HEK293 (cell line): ENCODE measurements at regions not wholly inside any gene's neighbourhood (a gene's known extent, or its start where the extent isn't known, plus 50 kb on each side); places are given as distances from the start of the nearest gene placed in this dataset.

ENCODE experiments used
- CTCF ChIA-PET: fragments of 350-600 bp; formaldehyde crosslinking; extraction: SDS; loops from one replicate; lab custom pipeline; 2021; ENCODE audit warnings: antibody characterized with exemption; lab: Yijun Ruan, JAX
- POLR2A ChIA-PET: fragments of 300-600 bp; formaldehyde crosslinking; extraction: SDS; loops from one replicate; lab custom pipeline; 2020; ENCODE audit warnings: antibody characterized with exemption, inconsistent platforms; lab: Yijun Ruan, JAX
- H3K27ac ChIP-seq: fragments of 200-500 bp; sonication (Bioruptor generic); 2 replicates; pipeline ENCODE4 v1.5.1; 2014; ENCODE audit warnings: low read depth, low read length, control low read depth, inconsistent platforms; ENCODE audit errors: extremely low read depth
- H3K36me3 ChIP-seq, 2 experiments: fragments of 200-500 bp in 1 of 2; sonication (Bioruptor generic) in 1 of 2; 1 replicate in 1 of 2; 2 replicates in 1 of 2; pipeline ENCODE4 v1.5.1; 2014 to 2017; ENCODE audit warnings: inconsistent platforms in 2 of 2, low read length in 2 of 2; ENCODE audit not compliant: control insufficient read depth in 2 of 2, insufficient read depth in 1 of 2
- H3K4me1 ChIP-seq: fragments of 200-500 bp; sonication (Bioruptor generic); 2 replicates; pipeline ENCODE4 v1.5.1; 2014; ENCODE audit warnings: mild to moderate bottlenecking, low read length, inconsistent platforms; ENCODE audit not compliant: control insufficient read depth, insufficient read depth
- H3K4me3 ChIP-seq: 2 replicates; pipeline ENCODE4 v1.5.1; 2011; ENCODE audit warnings: low read depth, mild to moderate bottlenecking, control low read depth, low read length, moderate library complexity
- H3K9me3 ChIP-seq: fragments of 200-500 bp; sonication (Bioruptor generic); 2 replicates; pipeline ENCODE4 v1.5.1; 2014; ENCODE audit warnings: low read depth, low read length, inconsistent platforms; ENCODE audit not compliant: control insufficient read depth, insufficient read depth
- MEIS1 ChIP-seq: sonication (generic); formaldehyde crosslinking; IDR thresholded peaks from 2 replicates; pipeline ENCODE4 v1.8.1; 2022; ENCODE audit warnings: missing genetic modification reagents, mild to moderate bottlenecking, borderline replicate concordance
- OSR2 ChIP-seq: fragments of 450-650 bp; formaldehyde crosslinking; IDR thresholded peaks from 2 replicates; pipeline ENCODE4 v1.5.1; 2016; ENCODE audit warnings: missing biosample characterization, missing genetic modification characterization
- PBX3 ChIP-seq: sonication (generic); formaldehyde crosslinking; IDR thresholded peaks from 2 replicates; pipeline ENCODE4 v1.8.1; 2022; ENCODE audit warnings: mild to moderate bottlenecking, moderate library complexity, missing genetic modification reagents
- REPIN1 ChIP-seq: fragments of 450-650 bp; formaldehyde crosslinking; IDR thresholded peaks from 2 replicates; pipeline ENCODE4 v1.5.1; 2017; ENCODE audit warnings: missing biosample characterization, missing genetic modification characterization, low read depth
- SP7 ChIP-seq: fragments of 450-650 bp; formaldehyde crosslinking; IDR thresholded peaks from 2 replicates; pipeline ENCODE4 v1.5.1; 2016; ENCODE audit warnings: missing biosample characterization, missing genetic modification characterization
- WT1 ChIP-seq: fragments of 450-650 bp; formaldehyde crosslinking; IDR thresholded peaks from 2 replicates; pipeline ENCODE4 v1.5.1; 2016; ENCODE audit warnings: missing biosample characterization, missing genetic modification characterization
- ZIC2 ChIP-seq: fragments of 450-650 bp; formaldehyde crosslinking; IDR thresholded peaks from 2 replicates; pipeline ENCODE4 v1.5.1; 2016; ENCODE audit warnings: missing biosample characterization, missing genetic modification characterization
- ZNF132 ChIP-seq: fragments of 450-650 bp; formaldehyde crosslinking; IDR thresholded peaks from 2 replicates; pipeline ENCODE4 v1.5.1; 2017; ENCODE audit warnings: missing biosample characterization, missing genetic modification characterization, borderline replicate concordance
- ZNF175 ChIP-seq: fragments of 450-650 bp; formaldehyde crosslinking; IDR thresholded peaks from 2 replicates; pipeline ENCODE4 v1.5.1; 2016; ENCODE audit warnings: missing biosample characterization, missing genetic modification characterization
- ZNF19 ChIP-seq: fragments of 450-650 bp; formaldehyde crosslinking; IDR thresholded peaks from 2 replicates; pipeline ENCODE4; 2016; ENCODE audit warnings: missing biosample characterization, missing genetic modification characterization, low read depth
- ZNF280D ChIP-seq: fragments of 450-650 bp; formaldehyde crosslinking; IDR thresholded peaks from 2 replicates; pipeline ENCODE4 v1.5.1; 2016; ENCODE audit warnings: missing biosample characterization, missing genetic modification characterization
- ZNF324 ChIP-seq: fragments of 450-650 bp; formaldehyde crosslinking; IDR thresholded peaks from 2 replicates; pipeline ENCODE4 v1.5.1; 2016; ENCODE audit warnings: missing biosample characterization, missing genetic modification characterization
- ZNF366 ChIP-seq: fragments of 450-650 bp; formaldehyde crosslinking; conservative IDR thresholded peaks from 2 replicates; pipeline ENCODE4 v1.5.1; 2016; ENCODE audit warnings: missing biosample characterization, missing genetic modification characterization
- ZNF37A ChIP-seq: fragments of 450-650 bp; IDR thresholded peaks from 2 replicates; pipeline ENCODE4 v1.5.1; 2018; ENCODE audit warnings: missing biosample characterization, missing genetic modification characterization
- ZNF391 ChIP-seq: fragments of 450-650 bp; formaldehyde crosslinking; IDR thresholded peaks from 2 replicates; pipeline ENCODE4 v1.5.1; 2016; ENCODE audit warnings: low read depth, missing biosample characterization, missing genetic modification characterization, borderline replicate concordance
- ZNF416 ChIP-seq: fragments of 450-650 bp; formaldehyde crosslinking; IDR thresholded peaks from 2 replicates; pipeline ENCODE4 v1.5.1; 2016; ENCODE audit warnings: missing biosample characterization, missing genetic modification characterization
- ZNF449 ChIP-seq: fragments of 450-650 bp; formaldehyde crosslinking; IDR thresholded peaks from 2 replicates; pipeline ENCODE4 v1.5.1; 2017; ENCODE audit warnings: missing biosample characterization, mild to moderate bottlenecking, missing genetic modification characterization, moderate library complexity
- ZNF473 ChIP-seq: fragments of 450-650 bp; formaldehyde crosslinking; IDR thresholded peaks from 2 replicates; pipeline ENCODE4 v1.5.1; 2017; ENCODE audit warnings: missing biosample characterization, missing genetic modification characterization
- ZNF548 ChIP-seq: fragments of 450-650 bp; formaldehyde crosslinking; IDR thresholded peaks from 2 replicates; pipeline ENCODE4 v1.5.1; 2016; ENCODE audit warnings: missing biosample characterization, missing genetic modification characterization
- ZNF571 ChIP-seq: fragments of 450-650 bp; formaldehyde crosslinking; IDR thresholded peaks from 2 replicates; pipeline ENCODE4 v1.5.0; 2017; ENCODE audit warnings: missing biosample characterization, missing genetic modification characterization
- ZNF610 ChIP-seq: fragments of 450-650 bp; formaldehyde crosslinking; IDR thresholded peaks from 2 replicates; pipeline ENCODE4 v1.5.1; 2016; ENCODE audit warnings: missing biosample characterization, missing genetic modification characterization, borderline replicate concordance
- ZNF658 ChIP-seq: fragments of 450-650 bp; formaldehyde crosslinking; IDR thresholded peaks from 2 replicates; pipeline ENCODE4; 2016; ENCODE audit warnings: missing biosample characterization, missing genetic modification characterization
- ZNF664 ChIP-seq: fragments of 450-650 bp; formaldehyde crosslinking; IDR thresholded peaks from 2 replicates; pipeline ENCODE4 v1.5.1; 2016; ENCODE audit warnings: missing biosample characterization, missing genetic modification characterization
- ZNF670 ChIP-seq: fragments of 450-650 bp; formaldehyde crosslinking; IDR thresholded peaks from 2 replicates; pipeline ENCODE4 v1.5.1; 2016; ENCODE audit warnings: missing biosample characterization, missing genetic modification characterization, low read depth
- TF ChIP-seq, protein P1 (sequence below): fragments of 450-650 bp; formaldehyde crosslinking; IDR thresholded peaks from 2 replicates; pipeline ENCODE4 v1.5.1; 2016; ENCODE audit warnings: missing biosample characterization, missing genetic modification characterization
- TF ChIP-seq, protein P2 (sequence below): fragments of 450-650 bp; formaldehyde crosslinking; IDR thresholded peaks from 2 replicates; pipeline ENCODE4 v1.5.1; 2017; ENCODE audit warnings: missing biosample characterization, missing genetic modification characterization
- TF ChIP-seq, protein P3 (sequence below): fragments of 450-650 bp; formaldehyde crosslinking; IDR thresholded peaks from 2 replicates; pipeline ENCODE4 v1.5.1; 2016; ENCODE audit warnings: missing biosample characterization, missing genetic modification characterization, borderline replicate concordance

GRCh38 chr11:23099256-23099655 is 239.0 kb upstream of the CCDC179 start:
- no peaks in the 10 kb centered on the region for H3K9me3 ChIP-seq
- no peak for TF ChIP-seq REPIN1 (tag by site-specific recombination)
- TF ChIP-seq ZNF658 (tag by site-specific recombination) = no peak
- no peak for TF ChIP-seq ZNF449 (tag by site-specific recombination)
- TF ChIP-seq, protein P1, sequence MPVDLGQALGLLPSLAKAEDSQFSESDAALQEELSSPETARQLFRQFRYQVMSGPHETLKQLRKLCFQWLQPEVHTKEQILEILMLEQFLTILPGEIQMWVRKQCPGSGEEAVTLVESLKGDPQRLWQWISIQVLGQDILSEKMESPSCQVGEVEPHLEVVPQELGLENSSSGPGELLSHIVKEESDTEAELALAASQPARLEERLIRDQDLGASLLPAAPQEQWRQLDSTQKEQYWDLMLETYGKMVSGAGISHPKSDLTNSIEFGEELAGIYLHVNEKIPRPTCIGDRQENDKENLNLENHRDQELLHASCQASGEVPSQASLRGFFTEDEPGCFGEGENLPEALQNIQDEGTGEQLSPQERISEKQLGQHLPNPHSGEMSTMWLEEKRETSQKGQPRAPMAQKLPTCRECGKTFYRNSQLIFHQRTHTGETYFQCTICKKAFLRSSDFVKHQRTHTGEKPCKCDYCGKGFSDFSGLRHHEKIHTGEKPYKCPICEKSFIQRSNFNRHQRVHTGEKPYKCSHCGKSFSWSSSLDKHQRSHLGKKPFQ (tag by site-specific recombination) = no peak
- no peak for TF ChIP-seq SP7 (tag by site-specific recombination)
- TF ChIP-seq ZNF37A (tag by site-specific recombination) = no peak
- TF ChIP-seq ZNF280D = no peak
- TF ChIP-seq, protein P2, sequence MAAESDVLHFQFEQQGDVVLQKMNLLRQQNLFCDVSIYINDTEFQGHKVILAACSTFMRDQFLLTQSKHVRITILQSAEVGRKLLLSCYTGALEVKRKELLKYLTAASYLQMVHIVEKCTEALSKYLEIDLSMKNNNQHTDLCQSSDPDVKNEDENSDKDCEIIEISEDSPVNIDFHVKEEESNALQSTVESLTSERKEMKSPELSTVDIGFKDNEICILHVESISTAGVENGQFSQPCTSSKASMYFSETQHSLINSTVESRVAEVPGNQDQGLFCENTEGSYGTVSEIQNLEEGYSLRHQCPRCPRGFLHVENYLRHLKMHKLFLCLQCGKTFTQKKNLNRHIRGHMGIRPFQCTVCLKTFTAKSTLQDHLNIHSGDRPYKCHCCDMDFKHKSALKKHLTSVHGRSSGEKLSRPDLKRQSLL (tag by site-specific recombination) = no peak
- TF ChIP-seq PBX3 = no peak
- no peak for TF ChIP-seq ZNF548 (tag by site-specific recombination)
- ChIA-PET POLR2A (no interaction called here), CTCF (interaction anchor here (1.4 kb wide), 1 partner anchor 14 kb away, joined by 3 read pairs; no protein-coding TSS in a partner anchor)
- no peak overlapping the region for H3K4me3 ChIP-seq
- H3K27ac ChIP-seq = no peak overlapping the region
- no peaks in the 10 kb centered on the region for H3K36me3 ChIP-seq
- H3K4me1 ChIP-seq = no peaks in the 10 kb centered on the region

DNA sequence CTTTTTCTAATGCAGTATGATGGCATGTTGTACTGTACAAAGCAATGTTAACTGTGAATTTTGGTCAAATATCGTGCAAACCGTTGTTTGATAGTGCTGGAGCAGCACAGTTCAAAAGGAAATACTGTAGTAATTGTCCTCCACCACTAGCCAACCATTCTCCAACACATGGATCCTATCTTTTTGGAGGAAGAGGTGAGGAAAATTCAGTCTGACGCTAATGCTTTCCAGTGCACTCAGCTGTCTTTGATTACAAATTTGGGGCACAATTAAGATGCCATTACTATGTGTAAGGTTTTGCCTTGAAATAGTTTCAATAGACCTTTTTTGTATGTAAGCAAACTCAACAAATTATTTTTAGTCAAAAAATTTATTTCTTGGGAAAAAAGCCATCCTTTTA is 240.5 kb upstream of the CCDC179 start:
- POLR2A ChIA-PET = no interaction called here
- Histone ChIP-seq H3K9me3 (no peaks in the 10 kb centered on the region), H3K4me1 (no peaks in the 10 kb centered on the region), H3K27ac (no peak overlapping the region), H3K36me3 (no peaks in the 10 kb centered on the region), H3K4me3 (no peak overlapping the region)
- CTCF ChIA-PET = interaction anchor here (0.7 kb wide), 1 partner anchor 511 kb away, joined by 3 read pairs; no protein-coding TSS in a partner anchor
- no peak for TF ChIP-seq ZNF416 (tag by site-specific recombination)
- TF ChIP-seq ZNF19 (tag by site-specific recombination) = no peak
- no peak for TF ChIP-seq ZNF324
- TF ChIP-seq ZNF610 (tag by site-specific recombination) = no peak
- TF ChIP-seq MEIS1 (CRISPR knock-in tag) = no peak
- TF ChIP-seq ZNF670 (tag by site-specific recombination) = no peak
- no peak for TF ChIP-seq ZNF571 (tag by site-specific recombination)
- no peak for TF ChIP-seq ZNF391
- TF ChIP-seq ZNF664 (tag by site-specific recombination) = no peak
- no peak for TF ChIP-seq OSR2
- no peak for TF ChIP-seq ZIC2 (tag by site-specific recombination)
- TF ChIP-seq ZNF132 (tag by site-specific recombination) = no peak
- TF ChIP-seq WT1 (tag by site-specific recombination) = no peak
- TF ChIP-seq, protein P3, sequence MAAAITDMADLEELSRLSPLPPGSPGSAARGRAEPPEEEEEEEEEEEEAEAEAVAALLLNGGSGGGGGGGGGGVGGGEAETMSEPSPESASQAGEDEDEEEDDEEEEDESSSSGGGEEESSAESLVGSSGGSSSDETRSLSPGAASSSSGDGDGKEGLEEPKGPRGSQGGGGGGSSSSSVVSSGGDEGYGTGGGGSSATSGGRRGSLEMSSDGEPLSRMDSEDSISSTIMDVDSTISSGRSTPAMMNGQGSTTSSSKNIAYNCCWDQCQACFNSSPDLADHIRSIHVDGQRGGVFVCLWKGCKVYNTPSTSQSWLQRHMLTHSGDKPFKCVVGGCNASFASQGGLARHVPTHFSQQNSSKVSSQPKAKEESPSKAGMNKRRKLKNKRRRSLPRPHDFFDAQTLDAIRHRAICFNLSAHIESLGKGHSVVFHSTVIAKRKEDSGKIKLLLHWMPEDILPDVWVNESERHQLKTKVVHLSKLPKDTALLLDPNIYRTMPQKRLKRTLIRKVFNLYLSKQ (tag by site-specific recombination) = no peak
- no peak for TF ChIP-seq ZNF473 (tag by site-specific recombination)
- TF ChIP-seq ZNF175 (tag by site-specific recombination) = no peak
- TF ChIP-seq ZNF366 (tag by site-specific recombination) = no peak
